ENCODE measurements at regions not wholly inside any gene's neighbourhood (a gene's known extent, or its start where the extent isn't known, plus 50 kb on each side); places are given as distances from the start of the nearest gene placed in this dataset.

GRCh38 chr9:82590845-82591244 lies 472.1 kb downstream of the RASEF start:
- no peak for DNase-seq

GRCh38 chr9:82593501-82593900 lies 469.4 kb downstream of the RASEF start:
- peak; percentile 78 for DNase-seq

GRCh38 chr9:82597241-82598203 lies 465.4 kb downstream of the RASEF start:
- DNase-seq = no peak

GRCh38 chr9:82598241-82599039 lies 464.5 kb downstream of the RASEF start:
- DNase-seq = peak; percentile 76

- DNase-seq = no peak
Observed at GRCh38 chr9:82599336-82599949, 463.5 kb downstream of the RASEF start.

GRCh38 chr9:82600536-82601292 lies 462.2 kb downstream of the RASEF start:
- DNase-seq = peak; percentile 60

GRCh38 chr9:82601293-82601771 lies 461.6 kb downstream of the RASEF start:
- peak; percentile 79 for DNase-seq

GRCh38 chr9:82604947-82605656 lies 457.8 kb downstream of the RASEF start:
- DNase-seq = peak; percentile 25

GRCh38 chr9:82605657-82606031 lies 457.3 kb downstream of the RASEF start:
- DNase-seq = no peak

GRCh38 chr9:82606071-82606470 lies 456.9 kb downstream of the RASEF start:
- peak; percentile 29 for DNase-seq

GRCh38 chr9:82606492-82607382 lies 456.2 kb downstream of the RASEF start:
- peak; percentile 90 for DNase-seq

- no peak for DNase-seq
Observed at GRCh38 chr9:82608487-82608886, 454.5 kb downstream of the RASEF start.

- DNase-seq = no peak
Observed at GRCh38 chr9:82612942-82613341, 450.0 kb downstream of the RASEF start.

GRCh38 chr9:82613498-82613897 lies 449.4 kb downstream of the RASEF start:
- no peak for DNase-seq

GRCh38 chr9:82616545-82616944 lies 446.4 kb downstream of the RASEF start:
- no peak for DNase-seq

- no peak for DNase-seq
Observed at GRCh38 chr9:82621447-82621846, 441.5 kb downstream of the RASEF start.

GRCh38 chr9:82637368-82637767 lies 425.6 kb downstream of the RASEF start:
- no peak for DNase-seq

- DNase-seq = no peak
Observed at GRCh38 chr9:82645600-82645999, 417.3 kb downstream of the RASEF start.

- no peak for DNase-seq
Observed at GRCh38 chr9:82650368-82650767, 412.6 kb downstream of the RASEF start.

GRCh38 chr9:82651474-82651873 lies 411.5 kb downstream of the RASEF start:
- no peak for DNase-seq

Data from tongue (tissue), 1 donor.